ENCODE measurements at regions not wholly inside any gene's neighbourhood (a gene's known extent, or its start where the extent isn't known, plus 50 kb on each side); places are given as distances from the start of the nearest gene placed in this dataset.

GRCh38 chr4:41465146-41465761 lies 72.7 kb upstream of the LIMCH1 start:
- DNase-seq: no peak
- H3K27me3 ChIP-seq: no peaks in the 10 kb centered on the region
- no peak for TF ChIP-seq POLR2A (IDR thresholded peaks at IDR 0.05)
- no peak for TF ChIP-seq CTCF (IDR thresholded peaks at IDR 0.05 in 4 of 5, conservative IDR thresholded peaks at IDR 0.05 in 1 of 5)
- H3K4me3 ChIP-seq: no peak overlapping the region
- ATAC-seq: peak; percentile 42 to 44
- H3K27ac ChIP-seq: peak overlapping the region in 1 of 4 donors; percentile 28
- H3K36me3 ChIP-seq: no peaks in the 10 kb centered on the region
- H3K4me1 ChIP-seq: peaks cover 40 to 49% of the 10 kb centered on the region in 2 donors
- in situ Hi-C loops (cut with MboI; ENCODE audit: low sequenced_read_pairs in 4 of 4): no loop called here
- intact Hi-C loops (cut with DNase I; ENCODE audit: low total_unique reads): loop anchor here (5.0 kb wide), 1 partner anchor 122 kb away; no protein-coding TSS in a partner anchor
- H3K9me3 ChIP-seq: no peaks in the 10 kb centered on the region

DNA sequence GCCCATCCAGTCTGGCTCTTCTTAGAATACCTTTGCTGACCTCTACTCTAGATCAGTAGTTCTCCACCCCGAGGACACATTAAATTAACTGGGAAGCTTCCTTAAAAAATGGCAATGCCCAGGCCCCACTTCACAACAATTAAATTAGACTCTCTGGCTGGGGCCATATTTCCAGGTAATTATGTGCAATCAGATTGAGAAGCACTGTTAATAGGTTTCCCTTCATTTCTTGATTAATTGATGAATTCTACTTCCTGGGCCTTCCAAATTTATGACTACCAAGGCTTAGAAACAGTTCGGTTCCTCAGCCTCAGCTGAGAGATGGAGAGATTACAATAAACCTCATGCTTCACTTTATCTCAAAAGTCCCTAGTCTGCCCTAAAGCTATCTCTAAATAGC lies 71.7 kb upstream of the LIMCH1 start:
- Histone ChIP-seq H3K4me1 (peaks cover 42 to 52% of the 10 kb centered on the region in 2 donors), H3K36me3 (no peaks in the 10 kb centered on the region), H3K9me3 (no peaks in the 10 kb centered on the region), H3K27ac (no peak overlapping the region), H3K4me3 (no peak overlapping the region), H3K27me3 (no peaks in the 10 kb centered on the region)
- no peak for DNase-seq
- in situ Hi-C loops (cut with MboI; ENCODE audit: low sequenced_read_pairs in 4 of 4): no loop called here
- TF ChIP-seq CTCF (IDR thresholded peaks at IDR 0.05 in 4 of 5, conservative IDR thresholded peaks at IDR 0.05 in 1 of 5) (no peak), POLR2A (IDR thresholded peaks at IDR 0.05) (no peak)
- intact Hi-C loops (cut with DNase I; ENCODE audit: low total_unique reads): loop anchor here (5.0 kb wide), 1 partner anchor 121 kb away; no protein-coding TSS in a partner anchor
- no peak for ATAC-seq

GRCh38 chr4:41468122-41468521 lies 69.8 kb upstream of the LIMCH1 start:
- in situ Hi-C loops (cut with MboI; ENCODE audit: low sequenced_read_pairs in 4 of 4) (no loop called here), intact Hi-C loops (cut with DNase I; ENCODE audit: low total_unique reads) (loop anchor here (5.0 kb wide), 1 partner anchor 119 kb away; no protein-coding TSS in a partner anchor)
- DNase-seq (no peak), ATAC-seq (no peak)
- Histone ChIP-seq H3K27ac (peak overlapping the region in 2 of 4 donors; percentile 33 to 83), H3K9me3 (no peaks in the 10 kb centered on the region), H3K27me3 (no peaks in the 10 kb centered on the region), H3K4me3 (no peak overlapping the region), H3K4me1 (peaks cover 49 to 54% of the 10 kb centered on the region in 2 donors), H3K36me3 (no peaks in the 10 kb centered on the region)
- no peak for TF ChIP-seq POLR2A (IDR thresholded peaks at IDR 0.05)
- TF ChIP-seq CTCF (IDR thresholded peaks at IDR 0.05 in 4 of 5, conservative IDR thresholded peaks at IDR 0.05 in 1 of 5): no peak

DNA sequence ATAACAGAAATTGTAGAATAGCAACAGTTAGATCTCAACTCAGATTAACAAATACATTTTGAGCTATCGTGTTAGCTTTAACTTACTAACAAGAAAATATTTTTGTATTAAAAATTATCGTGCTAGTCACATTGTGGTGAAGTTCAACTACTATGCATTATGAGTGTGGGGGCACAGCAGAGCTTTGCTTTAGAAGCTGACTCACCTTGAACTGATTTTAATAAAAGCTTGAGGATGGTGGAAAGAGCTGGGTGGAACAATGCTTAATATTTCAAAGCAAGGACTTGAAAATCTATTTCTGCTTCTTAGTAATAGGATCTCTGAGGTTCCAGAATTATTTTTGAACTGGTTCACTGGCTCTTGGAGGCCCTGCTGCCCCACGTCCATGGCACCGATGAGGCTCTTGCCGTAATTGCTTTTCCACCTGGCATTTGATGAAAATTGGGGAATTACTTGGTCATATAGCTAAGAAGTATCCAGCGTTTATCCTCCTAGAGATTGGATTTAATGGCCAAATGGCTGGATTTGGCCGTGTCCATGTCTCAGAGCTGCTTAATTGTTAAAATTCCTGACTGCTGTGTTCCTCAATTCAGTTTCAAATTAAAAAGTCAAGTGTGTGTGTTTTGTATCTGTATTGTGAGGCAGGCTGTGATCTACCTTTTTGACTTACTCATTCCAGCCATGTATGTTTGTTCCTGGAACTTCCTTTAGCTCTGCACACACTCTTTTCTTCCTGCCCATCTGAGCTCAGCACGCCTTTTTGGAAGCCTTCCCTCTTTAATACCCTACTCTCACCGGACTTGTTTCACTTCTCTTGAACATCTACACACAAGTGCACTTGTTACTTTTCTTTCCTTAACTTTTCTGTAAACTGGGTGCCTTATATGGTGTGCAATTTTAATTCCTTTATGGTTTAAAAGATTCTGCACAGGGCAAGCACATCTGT lies 66.6 kb upstream of the LIMCH1 start:
- DNase-seq (no peak), ATAC-seq (peak; percentile 63 to 82)
- peak overlapping the region; percentile 38 to 83 (median 67) for H3K27ac ChIP-seq
- H3K36me3 ChIP-seq: no peaks in the 10 kb centered on the region
- in situ Hi-C loops (cut with MboI; ENCODE audit: low sequenced_read_pairs in 4 of 4) (no loop called here), intact Hi-C loops (cut with DNase I; ENCODE audit: low total_unique reads) (no loop called here)
- TF ChIP-seq POLR2A (IDR thresholded peaks at IDR 0.05) (no peak), CTCF (IDR thresholded peaks at IDR 0.05 in 4 of 5, conservative IDR thresholded peaks at IDR 0.05 in 1 of 5) (no peak)
- H3K9me3 ChIP-seq: no peaks in the 10 kb centered on the region
- H3K4me3 ChIP-seq: peak overlapping the region; percentile 6 to 49 (median 34)
- H3K27me3 ChIP-seq: no peaks in the 10 kb centered on the region
- peaks cover 43 to 48% of the 10 kb centered on the region in 2 donors for H3K4me1 ChIP-seq

Data from gastrocnemius medialis (tissue), 4 donors.